HCT116 (cell line): ENCODE measurements at regions not wholly inside any gene's neighbourhood (a gene's known extent, or its start where the extent isn't known, plus 50 kb on each side); places are given as distances from the start of the nearest gene placed in this dataset.

Experiments
- ATAC-seq: fragments of 200-7000 bp; cut with Tn5 transposase; 2 replicates; pipeline ENCODE4 v1.9.1; 2020; ENCODE audit warnings: mild to moderate bottlenecking, moderate library complexity
- BruUV-seq: library from RNA; stranded (reverse); fragments of 400-500 nt; replicated peaks from 2 replicates; lab custom pipeline; 2021; lab: Mats Ljungman, UMichigan
- CTCF ChIA-PET: fragments of 300-600 bp; sonication (Branson Sonifier 250); formaldehyde crosslinking; loops from one replicate; lab custom pipeline; 2021; ENCODE audit warnings: antibody characterized with exemption; lab: Charles Lee
- POLR2A ChIA-PET: fragments of 300-600, 350-600 bp; sonication (Branson Sonifier 250); formaldehyde crosslinking; loops from one replicate; lab custom pipeline; 2021; ENCODE audit warnings: antibody characterized with exemption; lab: Charles Lee
- RAD21 ChIA-PET, 2 experiments: fragments of 300-600 bp; sonication (Branson Sonifier 250); formaldehyde crosslinking; loops; one replicate each; lab custom pipeline; 2023; ENCODE audit warnings: low total read pairs in 2 of 2; ENCODE audit not compliant: uncharacterized antibody in 2 of 2, unreplicated experiment in 2 of 2, low non-redundant PET in 1 of 2; lab: Charles Lee
- DNase-seq: peaks from one replicate; pipeline ENCODE4 v3.0.0-alpha.2; 2010; ENCODE audit warnings: low read depth, low spot score
- H2AFZ ChIP-seq: fragments of 200-600 bp; shearing (Covaris generic), sonication (generic); 2 replicates; pipeline ENCODE4 v1.6.1; 2017; ENCODE audit warnings: low read depth, mixed run types, mixed read lengths, antibody characterized with exemption, low read length; ENCODE audit not compliant: poor library complexity, severe bottlenecking
- H3K27ac ChIP-seq: 2 replicates; pipeline ENCODE4 v1.5.1; 2012; ENCODE audit warnings: low read depth, low read length
- H3K27me3 ChIP-seq: fragments of 200-600 bp; sonication (generic); 2 replicates; pipeline ENCODE4 v1.6.1; 2016; ENCODE audit warnings: mixed run types, low read length, mixed read lengths; ENCODE audit not compliant: insufficient read depth
- H3K36me3 ChIP-seq, 2 experiments: fragments of 200-500 bp in 1 of 2; fragments of 200-600 bp in 1 of 2; sonication (Bioruptor generic) in 1 of 2; sonication (generic) in 1 of 2; 2 replicates each; pipeline versions ENCODE4 v1.5.1 to v1.6.1; 2014 to 2016; ENCODE audit warnings: low read length in 2 of 2, inconsistent platforms in 1 of 2, mixed read lengths in 1 of 2, mixed run types in 1 of 2; ENCODE audit not compliant: insufficient read depth in 2 of 2, control insufficient read depth in 1 of 2
- H3K4me1 ChIP-seq, 2 experiments: fragments of 200-600 bp in 1 of 2; sonication (generic) in 1 of 2; 2 replicates each; pipeline versions ENCODE4 v1.5.1 to v1.6.1; 2012 to 2017; ENCODE audit warnings: low read length in 2 of 2, inconsistent platforms in 1 of 2, mild to moderate bottlenecking in 1 of 2, mixed read lengths in 1 of 2, mixed run types in 1 of 2, moderate library complexity in 1 of 2; ENCODE audit not compliant: insufficient read depth in 2 of 2, control insufficient read depth in 1 of 2
- H3K4me2 ChIP-seq: fragments of 200-600 bp; sonication (generic); 2 replicates; pipeline ENCODE4 v1.6.1; 2017; ENCODE audit warnings: mixed run types, low read length, mixed read lengths
- H3K4me3 ChIP-seq, 2 experiments: fragments of 200-600 bp in 1 of 2; sonication (generic) in 1 of 2; replicated peaks in 1 of 2; 2 replicates each; pipeline ENCODE4 v1.5.1; 2011 to 2016; ENCODE audit warnings: low read length in 2 of 2, control low read depth in 1 of 2, low read depth in 1 of 2, mild to moderate bottlenecking in 1 of 2, mixed read lengths in 1 of 2, mixed run types in 1 of 2
- H3K79me2 ChIP-seq: fragments of 200-600 bp; sonication (generic); 2 replicates; pipeline ENCODE4 v1.6.1; 2017; ENCODE audit warnings: mild to moderate bottlenecking, mixed run types, low read length, moderate library complexity, mixed read lengths; ENCODE audit not compliant: insufficient read depth
- H3K9ac ChIP-seq: fragments of 200-600 bp; sonication (generic); 2 replicates; pipeline ENCODE4 v1.6.1; 2016; ENCODE audit warnings: low read length, mixed read lengths
- H3K9me2 ChIP-seq: fragments of 200-600 bp; sonication (generic), shearing (Covaris generic); 2 replicates; pipeline ENCODE4 v1.6.1; 2017; ENCODE audit warnings: mixed run types, mild to moderate bottlenecking, moderate library complexity; ENCODE audit not compliant: insufficient read depth
- H3K9me3 ChIP-seq, 2 experiments: fragments of 200-500 bp in 1 of 2; fragments of 200-600 bp in 1 of 2; sonication (Bioruptor generic) in 1 of 2; sonication (generic) in 1 of 2; 2 replicates each; pipeline ENCODE4 v1.6.1; 2014 to 2017; ENCODE audit warnings: low read length in 2 of 2, mixed read lengths in 2 of 2, inconsistent platforms in 1 of 2, low read depth in 1 of 2, mild to moderate bottlenecking in 1 of 2, mixed run types in 1 of 2, moderate library complexity in 1 of 2; ENCODE audit not compliant: control insufficient read depth in 1 of 2, insufficient read depth in 1 of 2
- H4K20me1 ChIP-seq: fragments of 200-600 bp; sonication (generic), shearing (Covaris generic); 2 replicates; pipeline ENCODE4 v1.6.1; 2017; ENCODE audit warnings: mixed run types, mild to moderate bottlenecking, moderate library complexity; ENCODE audit not compliant: insufficient read depth
- CEBPB ChIP-seq: IDR thresholded peaks from 2 replicates; pipeline ENCODE4 v1.6.1; 2012; ENCODE audit warnings: low read depth
- ELF1 ChIP-seq: IDR thresholded peaks from 2 replicates; pipeline ENCODE4 v1.6.1; 2012; ENCODE audit warnings: low read depth, borderline replicate concordance
- EZH2phosphoT487 ChIP-seq: fragments of 200-600 bp; IDR thresholded peaks from 2 replicates; pipeline ENCODE4 v1.6.1; 2018; ENCODE audit warnings: antibody characterized with exemption, borderline replicate concordance
- FOSL1 ChIP-seq: IDR thresholded peaks from 2 replicates; pipeline ENCODE4 v1.6.1; 2012; ENCODE audit warnings: low read depth
- SRF ChIP-seq: IDR thresholded peaks from 2 replicates; pipeline ENCODE4 v1.6.1; 2012; ENCODE audit warnings: low read depth
- TCF7L2 ChIP-seq: IDR thresholded peaks from 2 replicates; pipeline ENCODE4 v1.7.0; 2011; ENCODE audit warnings: borderline replicate concordance, inconsistent platforms; ENCODE audit not compliant: insufficient read depth, insufficient read length; ENCODE audit errors: extremely low read depth
- intact Hi-C: fragments of 100-400 bp; cut with micrococcal nuclease; formaldehyde crosslinking; loops from 2 replicates; pipeline ENCODE4 v1.10.0; 2022
- TF ChIP-seq, protein P1 (sequence below): IDR thresholded peaks from 2 replicates; pipeline ENCODE4 v1.6.1; 2011; ENCODE audit warnings: mild to moderate bottlenecking, low read length, moderate library complexity; ENCODE audit not compliant: insufficient replicate concordance; ENCODE audit errors: extremely low read depth
- TF ChIP-seq, protein P2 (sequence below): IDR thresholded peaks from 2 replicates; pipeline ENCODE4 v1.6.1; 2012; ENCODE audit warnings: low read depth
- TF ChIP-seq, protein P3 (sequence below): IDR thresholded peaks from 2 replicates; pipeline ENCODE4 v1.6.1; 2012

GRCh38 chr3:124256156-124256555 lies 264.2 kb upstream of the ROPN1 start:
- intact Hi-C loops: no loop called here
- ChIA-PET POLR2A (no interaction called here), CTCF (no interaction called here), RAD21 (no interaction called here)
- Histone ChIP-seq H2AFZ (no peak overlapping the region), H3K79me2 (no peaks in the 10 kb centered on the region), H3K4me3 (no peak overlapping the region), H3K9me2 (no peaks in the 10 kb centered on the region), H3K4me2 (no peak overlapping the region), H3K36me3 (no peaks in the 10 kb centered on the region), H4K20me1 (no peaks in the 10 kb centered on the region), H3K27me3 (peaks cover 28% of the 10 kb centered on the region), H3K4me1 (peaks cover 0 to 5% of the 10 kb centered on the region in 2 experiments; a peak in 1 of 4 replicates), H3K9me3 (no peaks in the 10 kb centered on the region), H3K9ac (no peak overlapping the region), H3K27ac (no peak overlapping the region)
- no peak for TF ChIP-seq CEBPB
- TF ChIP-seq ELF1: no peak
- TF ChIP-seq SRF: no peak
- TF ChIP-seq, protein P1, sequence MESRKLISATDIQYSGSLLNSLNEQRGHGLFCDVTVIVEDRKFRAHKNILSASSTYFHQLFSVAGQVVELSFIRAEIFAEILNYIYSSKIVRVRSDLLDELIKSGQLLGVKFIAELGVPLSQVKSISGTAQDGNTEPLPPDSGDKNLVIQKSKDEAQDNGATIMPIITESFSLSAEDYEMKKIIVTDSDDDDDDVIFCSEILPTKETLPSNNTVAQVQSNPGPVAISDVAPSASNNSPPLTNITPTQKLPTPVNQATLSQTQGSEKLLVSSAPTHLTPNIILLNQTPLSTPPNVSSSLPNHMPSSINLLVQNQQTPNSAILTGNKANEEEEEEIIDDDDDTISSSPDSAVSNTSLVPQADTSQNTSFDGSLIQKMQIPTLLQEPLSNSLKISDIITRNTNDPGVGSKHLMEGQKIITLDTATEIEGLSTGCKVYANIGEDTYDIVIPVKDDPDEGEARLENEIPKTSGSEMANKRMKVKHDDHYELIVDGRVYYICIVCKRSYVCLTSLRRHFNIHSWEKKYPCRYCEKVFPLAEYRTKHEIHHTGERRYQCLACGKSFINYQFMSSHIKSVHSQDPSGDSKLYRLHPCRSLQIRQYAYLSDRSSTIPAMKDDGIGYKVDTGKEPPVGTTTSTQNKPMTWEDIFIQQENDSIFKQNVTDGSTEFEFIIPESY: no peak
- TF ChIP-seq, protein P2, sequence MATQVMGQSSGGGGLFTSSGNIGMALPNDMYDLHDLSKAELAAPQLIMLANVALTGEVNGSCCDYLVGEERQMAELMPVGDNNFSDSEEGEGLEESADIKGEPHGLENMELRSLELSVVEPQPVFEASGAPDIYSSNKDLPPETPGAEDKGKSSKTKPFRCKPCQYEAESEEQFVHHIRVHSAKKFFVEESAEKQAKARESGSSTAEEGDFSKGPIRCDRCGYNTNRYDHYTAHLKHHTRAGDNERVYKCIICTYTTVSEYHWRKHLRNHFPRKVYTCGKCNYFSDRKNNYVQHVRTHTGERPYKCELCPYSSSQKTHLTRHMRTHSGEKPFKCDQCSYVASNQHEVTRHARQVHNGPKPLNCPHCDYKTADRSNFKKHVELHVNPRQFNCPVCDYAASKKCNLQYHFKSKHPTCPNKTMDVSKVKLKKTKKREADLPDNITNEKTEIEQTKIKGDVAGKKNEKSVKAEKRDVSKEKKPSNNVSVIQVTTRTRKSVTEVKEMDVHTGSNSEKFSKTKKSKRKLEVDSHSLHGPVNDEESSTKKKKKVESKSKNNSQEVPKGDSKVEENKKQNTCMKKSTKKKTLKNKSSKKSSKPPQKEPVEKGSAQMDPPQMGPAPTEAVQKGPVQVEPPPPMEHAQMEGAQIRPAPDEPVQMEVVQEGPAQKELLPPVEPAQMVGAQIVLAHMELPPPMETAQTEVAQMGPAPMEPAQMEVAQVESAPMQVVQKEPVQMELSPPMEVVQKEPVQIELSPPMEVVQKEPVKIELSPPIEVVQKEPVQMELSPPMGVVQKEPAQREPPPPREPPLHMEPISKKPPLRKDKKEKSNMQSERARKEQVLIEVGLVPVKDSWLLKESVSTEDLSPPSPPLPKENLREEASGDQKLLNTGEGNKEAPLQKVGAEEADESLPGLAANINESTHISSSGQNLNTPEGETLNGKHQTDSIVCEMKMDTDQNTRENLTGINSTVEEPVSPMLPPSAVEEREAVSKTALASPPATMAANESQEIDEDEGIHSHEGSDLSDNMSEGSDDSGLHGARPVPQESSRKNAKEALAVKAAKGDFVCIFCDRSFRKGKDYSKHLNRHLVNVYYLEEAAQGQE: no peak
- TF ChIP-seq, protein P3, sequence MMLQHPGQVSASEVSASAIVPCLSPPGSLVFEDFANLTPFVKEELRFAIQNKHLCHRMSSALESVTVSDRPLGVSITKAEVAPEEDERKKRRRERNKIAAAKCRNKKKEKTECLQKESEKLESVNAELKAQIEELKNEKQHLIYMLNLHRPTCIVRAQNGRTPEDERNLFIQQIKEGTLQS: no peak
- no peak for TF ChIP-seq EZH2phosphoT487
- TF ChIP-seq FOSL1: no peak
- TF ChIP-seq TCF7L2: no peak
- ATAC-seq (no peak), DNase-seq (no peak)
- no TSS peak for BruUV-seq
